ENCODE measurements at regions not wholly inside any gene's neighbourhood (a gene's known extent, or its start where the extent isn't known, plus 50 kb on each side); places are given as distances from the start of the nearest gene placed in this dataset.

- TF ChIP-seq, protein P1, sequence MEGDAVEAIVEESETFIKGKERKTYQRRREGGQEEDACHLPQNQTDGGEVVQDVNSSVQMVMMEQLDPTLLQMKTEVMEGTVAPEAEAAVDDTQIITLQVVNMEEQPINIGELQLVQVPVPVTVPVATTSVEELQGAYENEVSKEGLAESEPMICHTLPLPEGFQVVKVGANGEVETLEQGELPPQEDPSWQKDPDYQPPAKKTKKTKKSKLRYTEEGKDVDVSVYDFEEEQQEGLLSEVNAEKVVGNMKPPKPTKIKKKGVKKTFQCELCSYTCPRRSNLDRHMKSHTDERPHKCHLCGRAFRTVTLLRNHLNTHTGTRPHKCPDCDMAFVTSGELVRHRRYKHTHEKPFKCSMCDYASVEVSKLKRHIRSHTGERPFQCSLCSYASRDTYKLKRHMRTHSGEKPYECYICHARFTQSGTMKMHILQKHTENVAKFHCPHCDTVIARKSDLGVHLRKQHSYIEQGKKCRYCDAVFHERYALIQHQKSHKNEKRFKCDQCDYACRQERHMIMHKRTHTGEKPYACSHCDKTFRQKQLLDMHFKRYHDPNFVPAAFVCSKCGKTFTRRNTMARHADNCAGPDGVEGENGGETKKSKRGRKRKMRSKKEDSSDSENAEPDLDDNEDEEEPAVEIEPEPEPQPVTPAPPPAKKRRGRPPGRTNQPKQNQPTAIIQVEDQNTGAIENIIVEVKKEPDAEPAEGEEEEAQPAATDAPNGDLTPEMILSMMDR (conservative IDR thresholded peaks at IDR 0.05 in 1 of 2, IDR thresholded peaks at IDR 0.05 in 1 of 2; ENCODE audit: low read depth in 1 of 2, low read length in 2 of 2) = no peak
- no peak for TF ChIP-seq EZH2 (IDR thresholded peaks at IDR 0.05; ENCODE audit: low read length, missing control alignments)
These were observed 374.4 kb upstream of the CCNH start for GRCh38 chr5:87787086-87787485.
